PC-9 (cell line): ENCODE measurements at regions not wholly inside any gene's neighbourhood (a gene's known extent, or its start where the extent isn't known, plus 50 kb on each side); places are given as distances from the start of the nearest gene placed in this dataset.

ENCODE experiments used
- BruUV-seq: library from RNA; stranded (reverse); fragments of 400-500 nt; replicated peaks from 2 replicates; lab custom pipeline; 2021; lab: Mats Ljungman, UMichigan
- CTCF ChIA-PET: fragments of 300-600 bp; sonication (Branson Sonifier 250); formaldehyde crosslinking; loops from one replicate; lab custom pipeline; 2022; ENCODE audit warnings: antibody characterized with exemption; lab: Charles Lee
- POLR2A ChIA-PET: fragments of 300-600 bp; sonication (Branson Sonifier 250); formaldehyde crosslinking; loops from one replicate; lab custom pipeline; 2022; ENCODE audit warnings: antibody characterized with exemption; ENCODE audit not compliant: unreplicated experiment; lab: Charles Lee
- DNase-seq, 2 experiments: peaks; one replicate each; pipeline versions ENCODE4 v3.0.0 to v3.0.0-alpha.2; 2015 to 2022; ENCODE audit warnings: mixed read lengths in 1 of 2
- H2AFZ ChIP-seq: fragments of 200-600 bp; sonication (generic); 2 replicates; pipeline ENCODE4 v1.8.1; 2017; ENCODE audit warnings: antibody characterized with exemption
- H3F3A ChIP-seq: fragments of 200-600 bp; sonication (generic); 2 replicates; pipeline ENCODE4 v1.8.1; 2017; ENCODE audit warnings: antibody characterized with exemption, mild to moderate bottlenecking, low read depth; ENCODE audit not compliant: insufficient read depth
- H3K27ac ChIP-seq: fragments of 200-600 bp; sonication (generic); 2 replicates; pipeline ENCODE4 v1.6.1; 2016; ENCODE audit warnings: mixed run types
- H3K27me3 ChIP-seq: fragments of 200-600 bp; sonication (generic); 2 replicates; pipeline ENCODE4 v1.6.1; 2016; ENCODE audit warnings: low read depth, mixed run types; ENCODE audit not compliant: insufficient read depth
- H3K36me3 ChIP-seq: fragments of 200-600 bp; sonication (generic); 2 replicates; pipeline ENCODE4 v1.6.1; 2016; ENCODE audit warnings: low read depth, mixed run types
- H3K4me1 ChIP-seq: fragments of 200-600 bp; sonication (generic); replicated peaks from 2 replicates; pipeline ENCODE4 v1.6.1; 2016; ENCODE audit warnings: mixed run types; ENCODE audit not compliant: insufficient read depth
- H3K4me2 ChIP-seq: fragments of 200-600 bp; sonication (generic); 2 replicates; pipeline ENCODE4 v1.6.1; 2017; ENCODE audit warnings: mixed run types
- H3K4me3 ChIP-seq: fragments of 200-600 bp; sonication (generic); 2 replicates; pipeline ENCODE4 v1.6.1; 2016; ENCODE audit warnings: mixed run types
- H3K79me2 ChIP-seq: fragments of 200-600 bp; sonication (generic); 2 replicates; pipeline ENCODE4 v1.6.1; 2017; ENCODE audit warnings: low read depth, mixed run types
- H3K9me2 ChIP-seq: fragments of 200-600 bp; sonication (generic); 2 replicates; pipeline ENCODE4 v1.8.1; 2017; ENCODE audit warnings: mild to moderate bottlenecking; ENCODE audit not compliant: insufficient read depth
- H3K9me3 ChIP-seq: fragments of 200-600 bp; sonication (generic); 2 replicates; pipeline ENCODE4 v1.8.1; 2016; ENCODE audit warnings: low read depth; ENCODE audit not compliant: insufficient read depth
- H4K20me1 ChIP-seq: fragments of 200-600 bp; sonication (generic); 2 replicates; pipeline ENCODE4 v1.8.1; 2017; ENCODE audit not compliant: insufficient read depth
- EZH2 ChIP-seq: fragments of 200-600 bp; sonication (generic); IDR thresholded peaks from 2 replicates; pipeline ENCODE4 v1.8.0; 2017; ENCODE audit warnings: antibody characterized with exemption, low read depth
- intact Hi-C: fragments of 100-400 bp; cut with micrococcal nuclease; formaldehyde crosslinking; loops from one replicate; pipeline ENCODE4 v1.10.0; 2022; ENCODE audit not compliant: unreplicated experiment
- TF ChIP-seq, protein P1 (sequence below): fragments of 200-600 bp; sonication (generic); conservative IDR thresholded peaks from 2 replicates; pipeline ENCODE4 v1.6.1; 2017; ENCODE audit warnings: mixed run types, antibody characterized with exemption, mild to moderate bottlenecking, moderate library complexity

DNA sequence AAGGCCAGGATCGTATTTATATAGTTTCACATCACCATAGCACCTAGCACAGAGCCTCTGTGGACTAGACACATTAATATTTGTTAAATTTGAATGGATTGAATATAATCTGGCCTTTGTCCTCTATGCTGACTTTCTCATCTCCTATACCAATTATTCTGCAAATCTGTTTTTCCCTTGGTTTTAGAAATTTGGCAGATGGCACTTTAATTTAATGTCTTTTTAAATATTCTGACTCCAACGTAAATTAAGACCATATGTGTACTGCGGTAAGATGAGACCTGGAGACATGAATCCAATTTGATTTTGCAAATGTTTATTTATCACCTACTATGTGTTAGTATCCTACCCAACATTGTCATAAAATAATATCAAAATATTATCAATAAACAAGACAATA is 1281.9 kb upstream of the PIK3C3 start:
- H3K27ac ChIP-seq, result no peak overlapping the region
- CTCF ChIA-PET, result no interaction called here
- POLR2A ChIA-PET, result no interaction called here

DNA sequence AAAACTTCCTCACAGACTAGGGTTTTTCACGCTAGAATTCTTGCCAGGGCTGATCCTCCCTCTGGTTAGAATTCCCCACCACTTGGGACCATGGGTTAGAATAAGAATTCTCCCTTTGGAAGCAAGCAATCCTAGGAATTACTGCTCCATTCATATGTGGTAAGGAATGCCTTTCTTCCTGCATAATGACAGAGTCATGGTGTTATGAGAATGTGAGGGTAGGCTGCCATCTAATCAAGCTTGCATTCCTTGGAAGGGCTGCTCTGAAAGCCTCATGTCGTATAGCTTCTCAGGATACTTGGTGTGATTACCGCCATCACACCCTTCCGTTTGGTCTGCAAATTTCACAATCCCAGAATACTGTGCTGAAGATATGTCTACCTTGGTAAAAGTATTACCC is 1282.4 kb upstream of the PIK3C3 start:
- Histone ChIP-seq H2AFZ (no peak overlapping the region), H3F3A (no peaks in the 10 kb centered on the region), H3K27ac (no peak overlapping the region), H3K9me2 (no peaks in the 10 kb centered on the region), H4K20me1 (no peaks in the 10 kb centered on the region), H3K4me2 (no peak overlapping the region), H3K79me2 (no peaks in the 10 kb centered on the region), H3K9me3 (no peaks in the 10 kb centered on the region), H3K4me3 (no peak overlapping the region), H3K4me1 (no peaks in the 10 kb centered on the region), H3K36me3 (no peaks in the 10 kb centered on the region), H3K27me3 (no peaks in the 10 kb centered on the region)
- ChIA-PET CTCF (no interaction called here), POLR2A (no interaction called here)
- DNase-seq, result no peak
- intact Hi-C loops, result no loop called here
- TF ChIP-seq, protein P1, sequence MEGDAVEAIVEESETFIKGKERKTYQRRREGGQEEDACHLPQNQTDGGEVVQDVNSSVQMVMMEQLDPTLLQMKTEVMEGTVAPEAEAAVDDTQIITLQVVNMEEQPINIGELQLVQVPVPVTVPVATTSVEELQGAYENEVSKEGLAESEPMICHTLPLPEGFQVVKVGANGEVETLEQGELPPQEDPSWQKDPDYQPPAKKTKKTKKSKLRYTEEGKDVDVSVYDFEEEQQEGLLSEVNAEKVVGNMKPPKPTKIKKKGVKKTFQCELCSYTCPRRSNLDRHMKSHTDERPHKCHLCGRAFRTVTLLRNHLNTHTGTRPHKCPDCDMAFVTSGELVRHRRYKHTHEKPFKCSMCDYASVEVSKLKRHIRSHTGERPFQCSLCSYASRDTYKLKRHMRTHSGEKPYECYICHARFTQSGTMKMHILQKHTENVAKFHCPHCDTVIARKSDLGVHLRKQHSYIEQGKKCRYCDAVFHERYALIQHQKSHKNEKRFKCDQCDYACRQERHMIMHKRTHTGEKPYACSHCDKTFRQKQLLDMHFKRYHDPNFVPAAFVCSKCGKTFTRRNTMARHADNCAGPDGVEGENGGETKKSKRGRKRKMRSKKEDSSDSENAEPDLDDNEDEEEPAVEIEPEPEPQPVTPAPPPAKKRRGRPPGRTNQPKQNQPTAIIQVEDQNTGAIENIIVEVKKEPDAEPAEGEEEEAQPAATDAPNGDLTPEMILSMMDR, result no peak
- no peak for TF ChIP-seq EZH2
- no TSS peak for BruUV-seq

More for the DNA sequence above, 1281.9 kb upstream of the PIK3C3 start:
- H4K20me1 ChIP-seq, result no peaks in the 10 kb centered on the region
- H3K27me3 ChIP-seq, result no peaks in the 10 kb centered on the region
- intact Hi-C loops, result no loop called here
- H3K36me3 ChIP-seq, result no peaks in the 10 kb centered on the region
- TF ChIP-seq EZH2, result no peak
- TF ChIP-seq, protein P1, result no peak
- H3K4me3 ChIP-seq, result no peak overlapping the region
- no peaks in the 10 kb centered on the region for H3K4me1 ChIP-seq
- DNase-seq, result no peak
- no peaks in the 10 kb centered on the region for H3K79me2 ChIP-seq
- H2AFZ ChIP-seq, result no peak overlapping the region
- no TSS peak for BruUV-seq
- no peaks in the 10 kb centered on the region for H3K9me2 ChIP-seq
- H3K4me2 ChIP-seq, result no peak overlapping the region
- H3K9me3 ChIP-seq, result no peaks in the 10 kb centered on the region
- no peaks in the 10 kb centered on the region for H3F3A ChIP-seq

DNA sequence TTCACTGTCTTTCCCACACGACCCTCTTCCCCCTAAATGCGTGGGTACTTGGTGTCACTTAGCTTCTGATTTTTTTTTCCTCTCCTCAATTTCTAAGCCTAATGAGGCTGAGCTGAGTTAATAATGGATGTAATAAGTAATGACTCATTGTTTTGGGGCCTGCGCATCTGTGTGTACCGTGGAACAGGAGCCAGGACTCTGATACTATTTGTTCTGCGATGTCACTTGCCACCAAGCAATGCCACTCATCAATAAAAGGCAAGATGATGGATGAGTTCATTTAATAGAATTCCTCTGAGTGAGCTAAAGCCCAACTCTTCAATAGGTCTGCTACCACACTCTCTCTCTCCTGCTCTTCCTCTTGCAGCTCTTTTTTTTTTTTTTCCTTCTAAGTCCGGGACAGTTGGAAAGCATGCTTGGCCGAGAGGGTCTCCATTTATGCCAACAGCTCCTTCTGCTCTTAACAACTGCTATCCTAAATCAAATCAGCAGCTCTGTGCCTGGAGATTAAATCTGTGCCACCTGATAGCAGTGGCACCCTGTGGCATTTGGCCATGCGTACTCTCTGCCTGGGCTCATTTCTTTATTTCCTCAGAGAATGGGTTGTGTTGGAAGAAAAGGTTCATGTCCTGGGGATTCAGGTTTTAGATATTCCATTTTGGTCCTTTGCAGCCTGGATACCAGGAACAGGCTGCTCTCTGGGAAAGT is 1284.2 kb upstream of the PIK3C3 start:
- no peak for DNase-seq
- Histone ChIP-seq H3K9me3 (no peaks in the 10 kb centered on the region), H3K9me2 (no peaks in the 10 kb centered on the region), H3K27ac (no peak overlapping the region), H3K79me2 (no peaks in the 10 kb centered on the region), H3K27me3 (no peaks in the 10 kb centered on the region), H3K36me3 (no peaks in the 10 kb centered on the region), H4K20me1 (no peaks in the 10 kb centered on the region), H3K4me1 (no peaks in the 10 kb centered on the region), H2AFZ (no peak overlapping the region), H3K4me2 (no peak overlapping the region), H3F3A (no peaks in the 10 kb centered on the region), H3K4me3 (no peak overlapping the region)
- ChIA-PET POLR2A (no interaction called here), CTCF (no interaction called here)
- no TSS peak for BruUV-seq
- intact Hi-C loops, result no loop called here
- TF ChIP-seq, protein P1, result no peak
- TF ChIP-seq EZH2, result no peak
